GM12892 (cell line): ENCODE measurements at regions not wholly inside any gene's neighbourhood (a gene's known extent, or its start where the extent isn't known, plus 50 kb on each side); places are given as distances from the start of the nearest gene placed in this dataset.
"Not testable (repeated sequence)": the region's sequence is repeated elsewhere in the genome, so short reads cannot be mapped to it uniquely, and the experiment has no call there.

Source experiments
- DNase-seq: peaks from one replicate; pipeline ENCODE4 v3.0.0; 2011; ENCODE audit not compliant: insufficient read length
- FAIRE-seq: peaks from 2 replicates; lab custom pipeline; 2011; peaks lifted over from hg19 to GRCh38; lab: Jason Lieb, UNC
- POLR2A ChIP-seq: IDR thresholded peaks from 2 replicates; pipeline ENCODE4 v1.6.1; 2011; ENCODE audit warnings: low read depth, low read length, control low read depth
- POLR2AphosphoS5 ChIP-seq: IDR thresholded peaks from 2 replicates; pipeline ENCODE4 v1.6.1; 2011; ENCODE audit warnings: low read depth, low read length, control low read depth
- TAF1 ChIP-seq: IDR thresholded peaks from 2 replicates; pipeline ENCODE4 v1.6.1; 2011; ENCODE audit warnings: low read depth, mild to moderate bottlenecking, control low read depth, low read length, borderline replicate concordance

- no peak for FAIRE-seq
- TF ChIP-seq POLR2AphosphoS5 (no peak), TAF1 (no peak), POLR2A (no peak)
- no peak for DNase-seq
Measured at GRCh38 chr5:15304914-15305834, 194.8 kb upstream of the FBXL7 start.

GRCh38 chr5:15304066-15304731 is 195.8 kb upstream of the FBXL7 start:
- FAIRE-seq = no peak
- TF ChIP-seq POLR2A (no peak), POLR2AphosphoS5 (no peak), TAF1 (no peak)
- no peak for DNase-seq

GRCh38 chr5:15300141-15300540 is 199.8 kb upstream of the FBXL7 start:
- TF ChIP-seq POLR2AphosphoS5 (no peak), TAF1 (no peak), POLR2A (no peak)
- FAIRE-seq (no peak), DNase-seq (no peak)

DNA sequence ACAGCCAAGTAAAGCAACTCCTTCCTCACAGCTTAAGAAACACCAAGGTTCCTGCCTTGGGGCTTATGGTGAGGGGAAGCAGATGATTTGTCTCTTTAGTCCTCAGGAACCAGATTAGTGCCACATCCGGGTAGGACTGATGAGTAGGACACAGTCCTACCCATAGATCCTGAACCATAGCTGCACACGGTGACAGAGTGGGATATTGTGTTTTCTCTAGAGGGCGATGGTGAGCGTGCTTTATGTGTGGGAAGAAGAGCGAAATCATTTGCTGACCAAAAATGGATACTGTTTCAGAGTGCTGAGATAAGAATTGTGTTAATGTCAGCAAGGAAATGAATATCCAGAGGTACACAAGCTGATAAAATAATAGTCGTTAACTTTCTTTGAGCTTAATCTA is 209.0 kb upstream of the FBXL7 start:
- DNase-seq (no peak), FAIRE-seq (no peak)

GRCh38 chr5:15286650-15287049 is 213.3 kb upstream of the FBXL7 start:
- no peak for DNase-seq
- TF ChIP-seq POLR2A (no peak), TAF1 (no peak), POLR2AphosphoS5 (no peak)
- FAIRE-seq = no peak

More for the DNA sequence above, 209.0 kb upstream of the FBXL7 start:
- TF ChIP-seq POLR2AphosphoS5 = no peak
- no peak for TF ChIP-seq TAF1
- no peak for TF ChIP-seq POLR2A

DNA sequence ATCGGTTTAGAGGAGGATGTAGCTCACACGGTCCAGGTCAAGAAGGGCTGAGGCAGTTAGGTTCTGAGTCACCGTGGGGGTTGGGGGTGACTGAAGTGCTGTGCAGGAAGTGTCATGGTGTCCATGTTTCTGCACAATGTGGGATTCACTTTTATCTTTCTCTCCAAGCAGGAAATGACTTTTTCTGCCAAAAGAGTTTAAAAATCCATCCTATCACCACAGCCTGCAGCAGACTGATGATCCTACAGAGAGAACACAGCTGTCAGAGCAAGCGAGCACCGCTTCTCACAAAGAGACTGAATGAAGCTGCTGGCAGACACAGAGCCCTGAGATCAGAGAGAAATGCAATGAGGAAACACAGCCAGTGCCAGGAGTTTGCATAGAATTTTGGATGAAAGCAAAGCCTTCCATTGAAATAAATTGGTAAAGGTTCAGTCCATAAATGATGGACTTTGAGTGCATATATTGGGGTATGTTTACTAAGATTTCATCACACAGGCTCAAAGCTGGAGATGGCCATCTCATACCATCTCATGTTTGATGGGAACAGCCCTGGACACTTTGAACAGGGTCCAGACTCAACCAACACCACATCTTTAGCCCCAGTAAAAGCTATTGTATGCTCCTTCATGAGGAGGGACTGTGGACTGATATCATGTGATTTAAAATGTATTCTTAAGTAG is 213.9 kb upstream of the FBXL7 start:
- FAIRE-seq (no peak), DNase-seq (no peak)
- TF ChIP-seq TAF1 = no peak
- TF ChIP-seq POLR2A = no peak
- TF ChIP-seq POLR2AphosphoS5 = no peak

DNA sequence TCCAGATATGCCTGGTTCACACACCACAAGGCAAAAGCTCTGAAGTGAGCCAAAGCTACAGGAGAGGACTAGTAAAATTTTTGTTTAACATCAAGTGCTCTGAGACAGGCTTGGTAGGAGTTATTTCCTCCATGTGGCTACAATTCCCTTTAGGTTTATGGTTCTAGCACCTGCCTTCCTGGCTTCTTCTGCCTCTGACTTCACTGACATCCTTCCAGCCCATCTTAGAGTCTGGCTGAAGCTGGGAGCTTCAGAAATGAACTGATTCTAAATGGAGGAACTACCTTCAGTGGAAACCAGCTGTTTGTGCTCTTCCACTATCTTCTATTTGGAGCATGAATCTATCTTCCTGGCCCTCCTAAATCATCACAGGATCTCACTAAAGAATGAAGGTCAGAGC is 215.3 kb upstream of the FBXL7 start:
- DNase-seq (no peak), FAIRE-seq (no peak)
- TF ChIP-seq TAF1 = no peak
- TF ChIP-seq POLR2A = no peak

GRCh38 chr5:15283076-15283475 is 216.9 kb upstream of the FBXL7 start:
- FAIRE-seq = no peak
- DNase-seq = no peak

GRCh38 chr5:15282611-15283010 is 217.4 kb upstream of the FBXL7 start:
- FAIRE-seq = no peak
- TF ChIP-seq POLR2A = no peak
- no peak for TF ChIP-seq POLR2AphosphoS5
- no peak for TF ChIP-seq TAF1
- DNase-seq = no peak

More at GRCh38 chr5:15283076-15283475, 216.9 kb upstream of the FBXL7 start:
- TF ChIP-seq POLR2AphosphoS5 (no peak), POLR2A (no peak), TAF1 (no peak)

GRCh38 chr5:15271596-15271995 is 228.4 kb upstream of the FBXL7 start:
- FAIRE-seq = not testable (repeated sequence)

DNA sequence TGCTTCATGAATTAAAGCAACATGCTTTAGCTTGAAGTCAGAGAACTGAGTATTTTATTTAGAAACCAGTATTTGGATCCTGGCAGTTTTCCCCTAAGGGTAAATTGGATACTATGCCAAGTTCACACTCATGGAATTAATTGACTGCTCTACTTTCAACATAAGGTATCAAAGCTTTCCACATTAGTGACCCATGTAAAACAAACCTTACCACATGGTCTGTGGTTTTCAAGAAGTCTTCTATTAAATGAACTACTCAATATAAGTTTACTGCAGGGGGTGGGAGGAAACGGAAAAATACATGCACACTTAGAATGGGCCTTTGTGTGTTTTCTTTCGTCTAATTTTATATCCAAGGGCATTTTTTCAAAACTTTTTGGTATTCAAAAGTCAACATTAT is 232.0 kb upstream of the FBXL7 start:
- DNase-seq (no peak), FAIRE-seq (no peak)
- TF ChIP-seq POLR2A (no peak), POLR2AphosphoS5 (no peak), TAF1 (no peak)

More at GRCh38 chr5:15271596-15271995, 228.4 kb upstream of the FBXL7 start:
- not testable (repeated sequence) for DNase-seq
